HepG2 (cell line): ENCODE measurements at regions not wholly inside any gene's neighbourhood (a gene's known extent, or its start where the extent isn't known, plus 50 kb on each side); places are given as distances from the start of the nearest gene placed in this dataset.

Source experiments
- ATAC-seq: fragments of 200-7000 bp; cut with Tn5 transposase; 3 replicates; pipeline ENCODE4 v1.9.1; 2020; ENCODE audit warnings: mild to moderate bottlenecking, moderate library complexity
- BruUV-seq: library from RNA; stranded (reverse); fragments of 400-500 nt; replicated peaks from 2 replicates; lab custom pipeline; 2021; lab: Mats Ljungman, UMichigan
- CTCF ChIA-PET: fragments of 300-600 bp; formaldehyde crosslinking; extraction: SDS; loops from one replicate; lab custom pipeline; 2021; ENCODE audit warnings: low total read pairs, inconsistent platforms, low intra/inter-chr PET ratio; lab: Yijun Ruan, JAX
- POLR2A ChIA-PET: fragments of 350-600 bp; sonication (Branson Sonifier 250); formaldehyde crosslinking; loops from one replicate; lab custom pipeline; 2020; ENCODE audit warnings: antibody characterized with exemption, inconsistent platforms; lab: Yijun Ruan, JAX
- DNase-seq: peaks from one replicate; pipeline ENCODE4 v3.0.0-alpha.2; 2015; ENCODE audit warnings: low spot score
- FAIRE-seq: peaks from 3 replicates; lab custom pipeline; 2011; peaks lifted over from hg19 to GRCh38; lab: Jason Lieb, UNC
- H2AFZ ChIP-seq: one replicate; pipeline ENCODE4 v1.6.1; 2011; ENCODE audit warnings: low read length, inconsistent platforms
- H3K27ac ChIP-seq: fragments of 300-600 bp; 3 replicates; pipeline ENCODE4 v1.8.0; 2011; ENCODE audit warnings: mixed run types, mild to moderate bottlenecking, mixed read lengths, low read length, inconsistent platforms; ENCODE audit not compliant: insufficient read depth; ENCODE audit errors: extremely low read length
- H3K27me3 ChIP-seq, 2 experiments: fragments of 200-600 bp in 1 of 2; 2 replicates in 1 of 2; 3 replicates in 1 of 2; pipeline versions ENCODE4 v1.6.0 to v1.8.0; 2011; ENCODE audit warnings: low read length in 2 of 2, mild to moderate bottlenecking in 2 of 2, moderate library complexity in 2 of 2, inconsistent platforms in 1 of 2; ENCODE audit not compliant: insufficient read depth in 2 of 2, control insufficient read depth in 1 of 2
- H3K36me3 ChIP-seq, 2 experiments: fragments of 200-600 bp in 1 of 2; replicated peaks in 1 of 2; 2 replicates in 1 of 2; 3 replicates in 1 of 2; pipeline versions ENCODE4 v1.5.1 to v1.8.0; 2011; ENCODE audit warnings: low read length in 2 of 2, inconsistent platforms in 1 of 2; ENCODE audit not compliant: insufficient read depth in 2 of 2, control insufficient read depth in 1 of 2
- H3K4me1 ChIP-seq: 2 replicates; pipeline ENCODE4 v1.5.1; 2012; ENCODE audit warnings: low read length, inconsistent platforms; ENCODE audit not compliant: insufficient read depth
- H3K4me2 ChIP-seq: 2 replicates; pipeline ENCODE4 v1.6.0; 2011; ENCODE audit warnings: low read depth, low read length, inconsistent platforms
- H3K4me3 ChIP-seq, 3 experiments: fragments of 200-600 bp in 1 of 3; sonication (generic), shearing (Covaris generic) in 1 of 3; replicated peaks in 1 of 3; 2 replicates each; pipeline ENCODE4 v1.5.1; 2011 to 2016; ENCODE audit warnings: low read length in 3 of 3, inconsistent platforms in 2 of 3, low read depth in 2 of 3, mild to moderate bottlenecking in 2 of 3, control low read depth in 1 of 3, mixed read lengths in 1 of 3; ENCODE audit not compliant: insufficient read depth in 1 of 3
- H3K79me2 ChIP-seq: one replicate; pipeline ENCODE4 v1.6.1; 2011; ENCODE audit warnings: low read length, inconsistent platforms; ENCODE audit not compliant: insufficient read depth
- H3K9ac ChIP-seq: 2 replicates; pipeline ENCODE4 v1.6.0; 2011; ENCODE audit warnings: mild to moderate bottlenecking, low read depth, low read length, inconsistent platforms; ENCODE audit not compliant: insufficient read depth
- H3K9me3 ChIP-seq: 2 replicates; pipeline ENCODE4 v1.5.1; 2012; ENCODE audit warnings: mild to moderate bottlenecking, low read length
- H4K20me1 ChIP-seq: 2 replicates; pipeline ENCODE4 v1.6.0; 2011; ENCODE audit warnings: inconsistent platforms, mild to moderate bottlenecking, low read length, moderate library complexity; ENCODE audit not compliant: insufficient read depth
- ARHGAP35 ChIP-seq: sonication (generic); formaldehyde crosslinking; IDR thresholded peaks from 2 replicates; pipeline ENCODE4 v1.9.0; 2022; ENCODE audit warnings: mild to moderate bottlenecking, inconsistent platforms, moderate library complexity, missing genetic modification reagents, borderline replicate concordance
- CERS6 ChIP-seq: sonication (generic); formaldehyde crosslinking; IDR thresholded peaks from 2 replicates; pipeline ENCODE4 v1.5.0; 2020; ENCODE audit warnings: missing genetic modification reagents
- HNRNPUL1 ChIP-seq: fragments of 200-400 bp; formaldehyde crosslinking; IDR thresholded peaks from 2 replicates; pipeline ENCODE4 v1.6.1; 2017; ENCODE audit warnings: low read depth, mild to moderate bottlenecking, low read length, moderate library complexity
- KDM4B ChIP-seq: sonication (generic); formaldehyde crosslinking; IDR thresholded peaks from 2 replicates; pipeline ENCODE4 v1.4.0; 2020; ENCODE audit warnings: missing genetic modification reagents
- KLF9 ChIP-seq: IDR thresholded peaks from 2 replicates; pipeline ENCODE4 v1.6.1; 2016; ENCODE audit warnings: low read depth
- ONECUT2 ChIP-seq: sonication (generic); formaldehyde crosslinking; IDR thresholded peaks from 2 replicates; pipeline ENCODE4 v1.4.0; 2020; ENCODE audit warnings: missing genetic modification reagents
- POLR2A ChIP-seq, 2 experiments: IDR thresholded peaks; 2 replicates each; pipeline ENCODE4 v1.6.1; 2011; ENCODE audit warnings: low read depth in 2 of 2, low read length in 2 of 2, mild to moderate bottlenecking in 1 of 2, moderate library complexity in 1 of 2; ENCODE audit not compliant: insufficient read depth in 1 of 2
- SALL2 ChIP-seq: sonication (generic); formaldehyde crosslinking; IDR thresholded peaks from 2 replicates; pipeline ENCODE4 v1.8.1; 2023; ENCODE audit warnings: mild to moderate bottlenecking, missing genetic modification reagents, inconsistent platforms
- THAP7 ChIP-seq: sonication (generic); formaldehyde crosslinking; IDR thresholded peaks from 2 replicates; pipeline ENCODE4 v1.8.1; 2023; ENCODE audit warnings: mild to moderate bottlenecking, missing genetic modification reagents
- ZNF552 ChIP-seq: sonication (generic); formaldehyde crosslinking; IDR thresholded peaks from 2 replicates; pipeline ENCODE4 v1.9.0; 2022; ENCODE audit warnings: missing genetic modification reagents, mild to moderate bottlenecking, borderline replicate concordance
- ZNF567 ChIP-seq: sonication (generic); formaldehyde crosslinking; IDR thresholded peaks from 2 replicates; pipeline ENCODE4 v1.8.1; 2023; ENCODE audit warnings: mild to moderate bottlenecking, missing genetic modification reagents, borderline replicate concordance
- in situ Hi-C: cut with HindIII; loops from 2 replicates; pipeline ENCODE4 v1.10.0; 2017; ENCODE audit warnings: low pct_unique_long_range_greater_than_20kb; ENCODE audit not compliant: extremely low pct_ligation_motif_present
- intact Hi-C: fragments of 100-400 bp; cut with micrococcal nuclease; formaldehyde crosslinking; loops from one replicate; pipeline ENCODE4 v1.10.0; 2022; ENCODE audit not compliant: unreplicated experiment
- TF ChIP-seq, protein P1 (sequence below): sonication (generic); formaldehyde crosslinking; IDR thresholded peaks from 2 replicates; pipeline ENCODE4 v1.4.0; 2020; ENCODE audit warnings: mild to moderate bottlenecking, missing genetic modification reagents, borderline replicate concordance

GRCh38 chr4:89614155-89614554, 222.8 kb downstream of the SNCA start:
- ATAC-seq (no peak), DNase-seq (no peak), FAIRE-seq (no peak)
- Histone ChIP-seq H3K27me3 (no peaks in the 10 kb centered on the region), H3K4me3 (no peak overlapping the region), H3K9me3 (no peaks in the 10 kb centered on the region), H3K36me3 (no peaks in the 10 kb centered on the region), H3K27ac (no peak overlapping the region), H3K79me2 (no peaks in the 10 kb centered on the region), H3K4me1 (no peaks in the 10 kb centered on the region), H3K9ac (no peak overlapping the region), H3K4me2 (no peak overlapping the region), H2AFZ (no peak overlapping the region), H4K20me1 (no peaks in the 10 kb centered on the region)
- intact Hi-C loops (no loop called here), in situ Hi-C loops (no loop called here)
- TF ChIP-seq POLR2A (IDR thresholded peaks at IDR 0.05; ENCODE audit: insufficient read depth in 1 of 2, low read depth in 2 of 2, low read length in 2 of 2), result no peak
- TF ChIP-seq ZNF552 (CRISPR knock-in tag), result no peak
- TF ChIP-seq ARHGAP35 (CRISPR knock-in tag), result no peak
- no peak for TF ChIP-seq CERS6 (CRISPR knock-in tag)
- no peak for TF ChIP-seq THAP7
- no peak for TF ChIP-seq KLF9 (CRISPR knock-in tag)
- TF ChIP-seq, protein P1, sequence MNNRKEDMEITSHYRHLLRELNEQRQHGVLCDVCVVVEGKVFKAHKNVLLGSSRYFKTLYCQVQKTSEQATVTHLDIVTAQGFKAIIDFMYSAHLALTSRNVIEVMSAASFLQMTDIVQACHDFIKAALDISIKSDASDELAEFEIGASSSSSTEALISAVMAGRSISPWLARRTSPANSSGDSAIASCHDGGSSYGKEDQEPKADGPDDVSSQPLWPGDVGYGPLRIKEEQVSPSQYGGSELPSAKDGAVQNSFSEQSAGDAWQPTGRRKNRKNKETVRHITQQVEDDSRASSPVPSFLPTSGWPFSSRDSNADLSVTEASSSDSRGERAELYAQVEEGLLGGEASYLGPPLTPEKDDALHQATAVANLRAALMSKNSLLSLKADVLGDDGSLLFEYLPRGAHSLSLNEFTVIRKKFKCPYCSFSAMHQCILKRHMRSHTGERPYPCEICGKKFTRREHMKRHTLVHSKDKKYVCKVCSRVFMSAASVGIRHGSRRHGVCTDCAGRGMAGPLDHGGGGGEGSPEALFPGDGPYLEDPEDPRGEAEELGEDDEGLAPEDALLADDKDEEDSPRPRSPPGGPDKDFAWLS (CRISPR knock-in tag), result no peak
- no peak for TF ChIP-seq ONECUT2
- TF ChIP-seq ZNF567 (CRISPR knock-in tag), result no peak
- no peak for TF ChIP-seq KDM4B (CRISPR knock-in tag)
- no peak for TF ChIP-seq SALL2 (CRISPR knock-in tag)
- TF ChIP-seq HNRNPUL1, result no peak
- ChIA-PET POLR2A (no interaction called here), CTCF (no interaction called here)
- no TSS peak for BruUV-seq
